ENCODE measurements at regions not wholly inside any gene's neighbourhood (a gene's known extent, or its start where the extent isn't known, plus 50 kb on each side); places are given as distances from the start of the nearest gene placed in this dataset.

DNA sequence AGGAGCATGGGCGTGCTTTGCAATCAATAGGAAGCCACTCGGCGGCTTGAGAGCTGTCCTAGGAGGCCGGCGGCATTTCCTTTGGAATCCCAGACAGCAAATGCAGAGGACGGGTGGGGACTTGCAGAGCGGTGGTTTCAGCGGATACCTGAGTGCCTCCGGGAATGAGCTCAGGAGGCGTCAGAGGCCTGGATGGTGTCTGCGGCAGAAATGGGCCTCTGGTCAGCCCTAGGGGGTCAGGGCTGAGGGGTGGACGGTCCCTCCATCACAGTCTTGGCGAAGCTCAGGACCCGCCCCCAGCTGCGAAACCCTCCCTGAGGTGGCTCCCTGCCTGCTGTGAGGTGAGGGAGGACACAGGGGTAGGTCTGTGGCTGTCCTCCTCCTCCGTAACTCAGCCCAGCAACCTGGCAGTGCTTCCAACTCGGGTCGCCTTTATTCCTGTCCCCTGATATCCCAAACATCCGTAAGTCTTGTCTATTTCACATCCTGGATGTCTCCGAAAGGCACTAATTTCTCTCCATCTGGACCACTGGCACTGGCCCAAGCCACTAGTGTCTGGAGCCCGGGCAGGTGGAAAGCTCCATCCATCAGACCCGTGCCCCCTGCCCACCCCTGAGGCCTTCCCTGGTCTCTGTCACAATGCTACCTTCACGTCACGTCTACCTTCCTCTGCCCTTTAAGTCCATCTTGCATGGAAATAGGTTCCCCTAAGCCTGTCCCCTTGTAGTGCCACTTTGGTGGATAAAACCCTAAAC is 686.6 kb downstream of the BRD1 start:
- H3K4me3 ChIP-seq, result no peak overlapping the region

DNA sequence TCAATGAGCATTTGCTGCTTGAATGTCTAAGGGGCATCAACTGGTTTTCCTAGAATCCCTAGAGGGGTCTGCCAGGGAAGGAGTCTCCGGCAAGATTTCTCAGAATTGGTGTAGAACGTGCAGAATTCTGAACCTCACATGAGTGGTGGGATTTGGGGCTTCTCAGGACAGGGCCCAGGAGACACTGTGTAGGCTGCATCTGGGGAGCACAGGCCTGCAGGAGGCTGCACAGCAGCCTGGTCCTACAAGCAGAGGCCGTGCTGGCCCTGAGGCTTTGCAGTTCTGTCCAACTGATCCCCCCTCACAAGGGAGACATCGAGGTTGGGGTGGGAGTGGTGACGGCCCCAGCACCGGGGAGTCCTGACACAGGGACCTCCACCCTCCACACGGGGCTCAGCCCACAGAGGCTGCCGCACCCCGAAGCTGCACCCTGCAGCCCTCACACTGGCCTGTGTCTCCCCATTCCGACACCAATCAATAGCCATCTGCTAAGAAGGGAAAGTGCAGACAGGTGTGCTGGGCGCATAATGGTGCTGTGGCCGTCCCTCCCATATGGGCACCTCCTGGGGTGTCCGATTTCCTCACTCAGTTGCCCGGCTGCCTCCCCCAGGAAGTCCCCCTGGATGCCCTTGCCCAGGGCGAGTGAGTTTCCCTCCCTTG is 688.1 kb downstream of the BRD1 start:
- H3K36me3 ChIP-seq (ENCODE audit: insufficient read depth, low read length), result no peaks in the 10 kb centered on the region
- no peak for TF ChIP-seq EZH2 (IDR thresholded peaks at IDR 0.05)
- no peak for TF ChIP-seq FOXP2 (optimal IDR thresholded peaks at IDR 0.05; ENCODE audit: control extremely low read depth, extremely low read length, insufficient read depth)
- TF ChIP-seq POLR2AphosphoS5 (IDR thresholded peaks at IDR 0.05; ENCODE audit: borderline replicate concordance, low read depth, low read length), result no peak
- no peak for DNase-seq (ENCODE audit: low read depth, low spot score)

More for the DNA sequence above, 686.6 kb downstream of the BRD1 start:
- DNase-seq (ENCODE audit: low read depth, low spot score), result no peak
- TF ChIP-seq POLR2AphosphoS5 (IDR thresholded peaks at IDR 0.05; ENCODE audit: borderline replicate concordance, low read depth, low read length), result no peak
- no peak for TF ChIP-seq EZH2 (IDR thresholded peaks at IDR 0.05)
- no peak for TF ChIP-seq FOXP2 (optimal IDR thresholded peaks at IDR 0.05; ENCODE audit: control extremely low read depth, extremely low read length, insufficient read depth)
- no peak overlapping the region for H3K27ac ChIP-seq
- no peaks in the 10 kb centered on the region for H3K9me3 ChIP-seq (ENCODE audit: low read depth, low read length)
- no peaks in the 10 kb centered on the region for H3K36me3 ChIP-seq (ENCODE audit: insufficient read depth, low read length)
- H3K9ac ChIP-seq (ENCODE audit: insufficient read length), result no peak overlapping the region

DNA sequence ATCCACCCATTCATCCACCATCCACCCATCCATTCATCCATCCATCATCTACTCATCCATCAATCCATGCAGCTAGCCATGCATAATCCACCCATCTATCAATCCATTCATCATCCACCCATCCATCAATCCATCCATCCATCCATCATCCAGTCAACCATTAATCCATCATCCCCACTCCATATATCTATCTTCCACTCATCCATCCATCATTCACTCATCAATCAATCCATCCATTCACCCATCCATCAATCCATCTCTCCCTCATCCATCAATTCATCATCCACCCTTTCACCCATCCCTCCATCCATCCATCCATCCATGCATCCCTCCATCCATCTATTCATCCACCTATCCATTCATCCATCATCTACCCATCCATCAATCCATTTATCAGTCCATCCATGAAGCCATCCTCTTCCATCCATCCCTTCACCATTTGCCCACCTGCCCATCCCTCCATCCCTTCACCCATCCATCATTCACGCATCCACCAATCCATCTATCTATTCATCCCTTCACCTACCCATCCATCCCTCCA is 689.4 kb downstream of the BRD1 start:
- Histone ChIP-seq H3K9ac (ENCODE audit: insufficient read length) (no peak overlapping the region), H3K9me3 (ENCODE audit: low read depth, low read length) (no peaks in the 10 kb centered on the region), H3K36me3 (ENCODE audit: insufficient read depth, low read length) (no peaks in the 10 kb centered on the region), H3K4me3 (no peak overlapping the region), H3K27ac (no peak overlapping the region)
- DNase-seq (ENCODE audit: low read depth, low spot score), result no peak
- TF ChIP-seq EZH2 (IDR thresholded peaks at IDR 0.05) (no peak), POLR2AphosphoS5 (IDR thresholded peaks at IDR 0.05; ENCODE audit: borderline replicate concordance, low read depth, low read length) (no peak), FOXP2 (optimal IDR thresholded peaks at IDR 0.05; ENCODE audit: control extremely low read depth, extremely low read length, insufficient read depth) (no peak)

More for the DNA sequence above, 688.1 kb downstream of the BRD1 start:
- H3K27ac ChIP-seq, result no peak overlapping the region
- no peak overlapping the region for H3K9ac ChIP-seq (ENCODE audit: insufficient read length)
- H3K9me3 ChIP-seq (ENCODE audit: low read depth, low read length), result no peaks in the 10 kb centered on the region
- no peak overlapping the region for H3K4me3 ChIP-seq

- DNase-seq (ENCODE audit: low read depth, low spot score), result no peak
- no peaks in the 10 kb centered on the region for H3K9me3 ChIP-seq (ENCODE audit: low read depth, low read length)
Measured at GRCh38 chr22:49137206-49137840, 690.4 kb downstream of the BRD1 start.

DNA sequence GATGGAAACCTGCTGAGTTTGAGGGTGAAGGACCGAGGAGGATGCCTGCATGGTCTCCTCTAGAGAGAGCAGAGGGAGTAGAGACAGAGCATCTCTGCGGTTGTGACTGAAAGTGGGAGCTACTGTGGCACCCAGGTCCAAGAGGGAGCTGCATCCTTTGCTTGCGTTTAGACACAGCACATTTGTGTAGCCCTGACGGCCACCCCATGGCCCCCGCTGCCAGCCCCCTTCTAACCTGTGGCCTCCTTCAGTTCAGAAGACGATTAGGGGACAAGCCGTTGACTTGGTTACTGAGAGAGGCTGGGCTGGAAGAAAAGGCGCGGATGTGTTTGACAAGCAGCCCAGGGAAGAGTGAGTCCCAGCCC is 690.9 kb downstream of the BRD1 start:
- H3K27ac ChIP-seq, result no peak overlapping the region
- DNase-seq (ENCODE audit: low read depth, low spot score), result no peak
- no peaks in the 10 kb centered on the region for H3K36me3 ChIP-seq (ENCODE audit: insufficient read depth, low read length)
- TF ChIP-seq POLR2AphosphoS5 (IDR thresholded peaks at IDR 0.05; ENCODE audit: borderline replicate concordance, low read depth, low read length) (no peak), FOXP2 (optimal IDR thresholded peaks at IDR 0.05; ENCODE audit: control extremely low read depth, extremely low read length, insufficient read depth) (no peak), EZH2 (IDR thresholded peaks at IDR 0.05) (no peak)
- no peaks in the 10 kb centered on the region for H3K9me3 ChIP-seq (ENCODE audit: low read depth, low read length)
- H3K9ac ChIP-seq (ENCODE audit: insufficient read length), result no peak overlapping the region
- no peak overlapping the region for H3K4me3 ChIP-seq

More at GRCh38 chr22:49137206-49137840, 690.4 kb downstream of the BRD1 start:
- TF ChIP-seq POLR2AphosphoS5 (IDR thresholded peaks at IDR 0.05; ENCODE audit: borderline replicate concordance, low read depth, low read length) (no peak), EZH2 (IDR thresholded peaks at IDR 0.05) (no peak), FOXP2 (optimal IDR thresholded peaks at IDR 0.05; ENCODE audit: control extremely low read depth, extremely low read length, insufficient read depth) (no peak)
- H3K9ac ChIP-seq (ENCODE audit: insufficient read length), result no peak overlapping the region
- H3K27ac ChIP-seq, result no peak overlapping the region
- H3K4me3 ChIP-seq, result no peak overlapping the region
- H3K36me3 ChIP-seq (ENCODE audit: insufficient read depth, low read length), result no peaks in the 10 kb centered on the region

DNA sequence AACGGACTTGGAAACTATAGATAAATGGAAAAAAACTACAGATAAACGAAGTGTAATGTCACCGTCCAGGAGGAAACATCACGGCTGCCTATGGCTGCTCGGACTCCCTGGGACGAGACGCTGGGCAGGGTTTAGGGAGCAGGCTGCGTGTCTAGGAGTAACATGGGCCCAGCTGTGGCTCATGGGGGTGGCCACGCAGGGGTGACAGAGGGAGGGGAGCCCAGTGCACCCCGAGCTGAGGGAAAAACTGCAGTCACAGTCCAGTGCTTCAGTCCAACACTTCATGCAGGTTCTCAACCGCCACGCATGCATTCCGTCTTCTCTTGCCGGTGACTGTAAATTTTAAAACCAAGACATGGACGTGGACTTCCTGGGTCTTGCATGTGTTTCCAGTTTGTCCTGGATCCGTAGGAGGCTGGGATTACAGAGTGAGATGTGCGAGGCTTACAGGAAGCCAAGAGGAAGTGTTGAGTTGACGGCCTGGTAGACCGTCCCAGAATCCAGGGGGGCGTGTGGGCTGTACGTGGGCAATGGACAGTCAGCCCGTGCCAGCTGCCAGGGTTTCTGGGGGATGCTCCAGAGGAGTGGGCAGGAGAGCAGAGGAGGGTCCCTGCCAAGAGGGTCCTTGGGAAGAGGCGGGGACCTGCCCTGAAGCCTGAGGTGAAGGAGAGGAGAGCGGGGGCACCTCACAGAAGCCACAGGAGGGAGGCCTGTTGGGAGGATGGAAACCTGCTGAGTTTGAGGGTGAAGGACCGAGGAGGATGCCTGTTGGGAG is 691.4 kb downstream of the BRD1 start:
- no peak for DNase-seq (ENCODE audit: low read depth, low spot score)
- Histone ChIP-seq H3K9me3 (ENCODE audit: low read depth, low read length) (no peaks in the 10 kb centered on the region), H3K4me3 (no peak overlapping the region), H3K36me3 (ENCODE audit: insufficient read depth, low read length) (no peaks in the 10 kb centered on the region), H3K27ac (no peak overlapping the region), H3K9ac (ENCODE audit: insufficient read length) (no peak overlapping the region)
- TF ChIP-seq FOXP2 (optimal IDR thresholded peaks at IDR 0.05; ENCODE audit: control extremely low read depth, extremely low read length, insufficient read depth), result no peak
- TF ChIP-seq POLR2AphosphoS5 (IDR thresholded peaks at IDR 0.05; ENCODE audit: borderline replicate concordance, low read depth, low read length), result no peak
- TF ChIP-seq EZH2 (IDR thresholded peaks at IDR 0.05), result no peak

DNA sequence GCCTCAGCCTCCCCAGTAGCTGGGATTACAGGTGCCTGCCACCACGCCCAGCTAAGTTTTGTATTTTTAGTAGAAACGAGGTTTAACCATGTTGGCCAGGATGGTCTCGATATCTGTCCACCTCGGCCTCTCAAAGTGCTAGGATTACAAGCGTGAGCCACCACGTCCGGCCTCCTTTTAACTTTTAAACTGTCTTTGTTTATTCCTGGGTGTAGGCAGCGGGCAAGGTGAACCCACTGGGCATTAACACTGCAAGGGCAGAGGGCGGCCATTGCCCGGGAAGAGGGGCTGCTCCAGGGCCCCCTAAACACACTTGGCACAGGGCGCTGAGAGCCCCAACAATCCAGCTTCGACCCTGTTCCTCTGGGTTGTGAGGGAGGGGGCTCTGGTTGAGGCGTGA is 693.6 kb downstream of the BRD1 start:
- Histone ChIP-seq H3K4me3 (no peak overlapping the region), H3K36me3 (ENCODE audit: insufficient read depth, low read length) (no peaks in the 10 kb centered on the region), H3K27ac (no peak overlapping the region), H3K9me3 (ENCODE audit: low read depth, low read length) (no peaks in the 10 kb centered on the region), H3K9ac (ENCODE audit: insufficient read length) (no peak overlapping the region)
- DNase-seq (ENCODE audit: low read depth, low spot score), result no peak
- TF ChIP-seq FOXP2 (optimal IDR thresholded peaks at IDR 0.05; ENCODE audit: control extremely low read depth, extremely low read length, insufficient read depth) (no peak), EZH2 (IDR thresholded peaks at IDR 0.05) (no peak)

DNA sequence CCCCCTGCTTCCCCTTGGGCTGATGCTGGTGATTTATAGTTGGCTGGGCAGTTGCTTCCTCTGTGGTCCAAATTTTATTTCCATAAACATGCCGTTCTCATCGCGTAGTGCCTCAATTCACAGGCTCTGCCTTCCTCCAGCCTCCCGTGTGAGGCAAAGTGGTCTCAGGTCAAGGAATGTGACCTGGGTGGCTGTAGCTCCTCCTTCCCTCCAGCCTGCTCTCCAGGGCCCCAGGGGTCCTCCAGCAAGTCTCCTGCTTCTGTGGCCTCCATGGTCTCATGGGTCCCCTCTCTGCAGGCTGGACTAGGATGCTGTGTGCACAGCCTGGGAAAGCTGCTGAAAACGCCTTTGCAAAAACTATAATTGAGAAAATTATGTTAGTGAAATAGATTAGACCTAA is 694.1 kb downstream of the BRD1 start:
- H3K9ac ChIP-seq (ENCODE audit: insufficient read length), result no peak overlapping the region
- DNase-seq (ENCODE audit: low read depth, low spot score), result no peak
- H3K4me3 ChIP-seq, result no peak overlapping the region
- H3K36me3 ChIP-seq (ENCODE audit: insufficient read depth, low read length), result no peaks in the 10 kb centered on the region
- H3K27ac ChIP-seq, result no peak overlapping the region
- TF ChIP-seq EZH2 (IDR thresholded peaks at IDR 0.05) (no peak), POLR2AphosphoS5 (IDR thresholded peaks at IDR 0.05; ENCODE audit: borderline replicate concordance, low read depth, low read length) (no peak), FOXP2 (optimal IDR thresholded peaks at IDR 0.05; ENCODE audit: control extremely low read depth, extremely low read length, insufficient read depth) (no peak)
- H3K9me3 ChIP-seq (ENCODE audit: low read depth, low read length), result no peaks in the 10 kb centered on the region
